OCI-LY3 (cell line): ENCODE measurements at regions not wholly inside any gene's neighbourhood (a gene's known extent, or its start where the extent isn't known, plus 50 kb on each side); places are given as distances from the start of the nearest gene placed in this dataset.

Experiments
- H2AFZ ChIP-seq: fragments of 200-600, 300-600 bp; shearing (Covaris generic); 2 replicates; pipeline ENCODE4 v1.6.0; 2014; ENCODE audit warnings: antibody characterized with exemption, low read depth, low read length
- H3K27ac ChIP-seq: fragments of 200-600, 300-600 bp; sonication (generic); 2 replicates; pipeline ENCODE4 v1.5.1; 2014; ENCODE audit warnings: mild to moderate bottlenecking, low read length, moderate library complexity, mixed read lengths
- H3K27me3 ChIP-seq: fragments of 200-600, 300-600 bp; sonication (generic); 2 replicates; pipeline ENCODE4 v1.6.1; 2014; ENCODE audit warnings: low read depth, low read length, mixed read lengths
- H3K36me3 ChIP-seq: fragments of 200-600, 300-600 bp; sonication (generic); replicated peaks from 2 replicates; pipeline ENCODE3; 2014; ENCODE audit warnings: low read depth, low read length, mixed read lengths
- H3K4me1 ChIP-seq: fragments of 300-600, 200-600 bp; sonication (generic); 2 replicates; pipeline ENCODE4 v1.6.1; 2014; ENCODE audit warnings: low read length, mixed read lengths
- H3K4me2 ChIP-seq: fragments of 200-600, 300-600 bp; sonication (generic); 2 replicates; pipeline ENCODE4 v1.6.1; 2014; ENCODE audit warnings: low read length, mixed read lengths
- H3K4me3 ChIP-seq: fragments of 300-600, 200-600 bp; sonication (generic); 2 replicates; pipeline ENCODE4 v1.5.1; 2014; ENCODE audit warnings: antibody characterized with exemption, mild to moderate bottlenecking, low read length, moderate library complexity
- H3K79me2 ChIP-seq: fragments of 300-600, 200-600 bp; shearing (Covaris generic); 2 replicates; pipeline ENCODE4 v1.6.1; 2014; ENCODE audit warnings: mild to moderate bottlenecking, low read length, mixed read lengths
- H3K9ac ChIP-seq: fragments of 300-600, 200-600 bp; shearing (Covaris generic); 2 replicates; pipeline ENCODE4 v1.6.0; 2014; ENCODE audit warnings: mild to moderate bottlenecking, low read length, moderate library complexity
- H3K9me3 ChIP-seq: fragments of 200-600, 300-600 bp; shearing (Covaris generic); 2 replicates; pipeline ENCODE4 v1.6.1; 2014; ENCODE audit warnings: low read length, mixed read lengths; ENCODE audit not compliant: insufficient read depth
- H4K20me1 ChIP-seq: fragments of 200-600, 300-600 bp; sonication (generic); 2 replicates; pipeline ENCODE4 v1.6.1; 2016; ENCODE audit warnings: low read length, mixed read lengths; ENCODE audit not compliant: insufficient read depth
- CTCF ChIP-seq: fragments of 200-600, 300-600 bp; sonication (generic); IDR thresholded peaks from 2 replicates; pipeline ENCODE4 v1.5.1; 2014; ENCODE audit warnings: antibody characterized with exemption, low read length, low read depth
- EZH2phosphoT487 ChIP-seq: fragments of 200-600 bp; shearing (Covaris generic); IDR thresholded peaks from 2 replicates; pipeline ENCODE4 v1.6.1; 2018; ENCODE audit warnings: antibody characterized with exemption, mixed run types, low read depth

- Histone ChIP-seq H3K4me3 (no peak overlapping the region), H3K27me3 (no peaks in the 10 kb centered on the region), H3K9ac (no peak overlapping the region), H4K20me1 (no peaks in the 10 kb centered on the region), H2AFZ (no peak overlapping the region), H3K27ac (no peak overlapping the region), H3K4me2 (no peak overlapping the region), H3K79me2 (no peaks in the 10 kb centered on the region), H3K4me1 (0 out of 2 replicates have a peak, but pooled peaks cover 2% of the 10 kb centered on the region), H3K9me3 (no peaks in the 10 kb centered on the region), H3K36me3 (no peaks in the 10 kb centered on the region)
- no peak for TF ChIP-seq EZH2phosphoT487
- no peak for TF ChIP-seq CTCF
Measured at GRCh38 chr2:160667811-160668210, 174.2 kb upstream of the RBMS1 start.

- no peak overlapping the region for H3K27ac ChIP-seq
- H3K36me3 ChIP-seq, result no peaks in the 10 kb centered on the region
- no peaks in the 10 kb centered on the region for H3K9me3 ChIP-seq
- H3K4me1 ChIP-seq, result peaks cover 2% of the 10 kb centered on the region; the same call in 1 of the 2 replicates
- H4K20me1 ChIP-seq, result no peaks in the 10 kb centered on the region
- H3K27me3 ChIP-seq, result no peaks in the 10 kb centered on the region
- no peaks in the 10 kb centered on the region for H3K79me2 ChIP-seq
- H3K4me2 ChIP-seq, result no peak overlapping the region
- H2AFZ ChIP-seq, result no peak overlapping the region
- TF ChIP-seq CTCF (no peak), EZH2phosphoT487 (no peak)
- H3K9ac ChIP-seq, result no peak overlapping the region
- no peak overlapping the region for H3K4me3 ChIP-seq
Measured at GRCh38 chr2:160670618-160671017, 177.0 kb upstream of the RBMS1 start.

- H3K36me3 ChIP-seq, result no peaks in the 10 kb centered on the region
- no peak overlapping the region for H2AFZ ChIP-seq
- TF ChIP-seq CTCF, result no peak
- TF ChIP-seq EZH2phosphoT487, result no peak
- H3K4me2 ChIP-seq, result no peak overlapping the region
- H3K9ac ChIP-seq, result no peak overlapping the region
- H3K9me3 ChIP-seq, result no peaks in the 10 kb centered on the region
- no peak overlapping the region for H3K4me3 ChIP-seq
- no peak overlapping the region for H3K27ac ChIP-seq
- H3K79me2 ChIP-seq, result no peaks in the 10 kb centered on the region
- no peaks in the 10 kb centered on the region for H4K20me1 ChIP-seq
- H3K27me3 ChIP-seq, result no peaks in the 10 kb centered on the region
- H3K4me1 ChIP-seq, result no peaks in the 10 kb centered on the region; the same call in 1 of the 2 replicates
Measured at GRCh38 chr2:160672211-160672610, 178.6 kb upstream of the RBMS1 start.

GRCh38 chr2:160674146-160674750 is 180.6 kb upstream of the RBMS1 start:
- no peak for TF ChIP-seq EZH2phosphoT487
- TF ChIP-seq CTCF, result no peak

More at GRCh38 chr2:160674146-160674750, 180.6 kb upstream of the RBMS1 start:
- Histone ChIP-seq H3K9me3 (no peaks in the 10 kb centered on the region), H3K27me3 (no peaks in the 10 kb centered on the region), H3K4me2 (no peak overlapping the region), H3K36me3 (no peaks in the 10 kb centered on the region), H2AFZ (no peak overlapping the region), H3K9ac (no peak overlapping the region), H3K4me1 (no peaks in the 10 kb centered on the region; the same call in 1 of the 2 replicates), H3K79me2 (no peaks in the 10 kb centered on the region), H3K4me3 (no peak overlapping the region), H3K27ac (no peak overlapping the region), H4K20me1 (no peaks in the 10 kb centered on the region)
